GM21717 (cell line): ENCODE measurements at regions not wholly inside any gene's neighbourhood (a gene's known extent, or its start where the extent isn't known, plus 50 kb on each side); places are given as distances from the start of the nearest gene placed in this dataset.

ENCODE experiments used
- ATAC-seq: cut with Tn5 transposase; IDR thresholded peaks from one replicate; pipeline ENCODE4 v1.9.1; 2021; ENCODE audit warnings: mild to moderate bottlenecking, moderate library complexity; ENCODE audit not compliant: unreplicated experiment

- no peak for ATAC-seq
Observed at GRCh38 chr2:42926434-42927333, 134.3 kb upstream of the HAAO start.

GRCh38 chr2:42925742-42926433 lies 133.5 kb upstream of the HAAO start:
- no peak for ATAC-seq

GRCh38 chr2:42924418-42924886 lies 132.1 kb upstream of the HAAO start:
- ATAC-seq = no peak

GRCh38 chr2:42923580-42924417 lies 131.4 kb upstream of the HAAO start:
- ATAC-seq = no peak

GRCh38 chr2:42922790-42923579 lies 130.6 kb upstream of the HAAO start:
- ATAC-seq = no peak

- ATAC-seq = no peak
Observed at GRCh38 chr2:42922293-42922692, 129.9 kb upstream of the HAAO start.

GRCh38 chr2:42921721-42922120 lies 129.3 kb upstream of the HAAO start:
- ATAC-seq = no peak

- no peak for ATAC-seq
Observed at GRCh38 chr2:42921147-42921520, 128.8 kb upstream of the HAAO start.

GRCh38 chr2:42920446-42921146 lies 128.2 kb upstream of the HAAO start:
- no peak for ATAC-seq

GRCh38 chr2:42918671-42919318 lies 126.4 kb upstream of the HAAO start:
- no peak for ATAC-seq

- ATAC-seq = no peak
Observed at GRCh38 chr2:42918041-42918440, 125.7 kb upstream of the HAAO start.

GRCh38 chr2:42917425-42917927 lies 125.1 kb upstream of the HAAO start:
- ATAC-seq = no peak

GRCh38 chr2:42916324-42916723 lies 123.9 kb upstream of the HAAO start:
- no peak for ATAC-seq

GRCh38 chr2:42914860-42915259 lies 122.5 kb upstream of the HAAO start:
- ATAC-seq = no peak

GRCh38 chr2:42914314-42914713 lies 121.9 kb upstream of the HAAO start:
- ATAC-seq = no peak

GRCh38 chr2:42913280-42913878 lies 121.0 kb upstream of the HAAO start:
- ATAC-seq = no peak

GRCh38 chr2:42910645-42911405 lies 118.4 kb upstream of the HAAO start:
- ATAC-seq = no peak

- no peak for ATAC-seq
Observed at GRCh38 chr2:42909966-42910365, 117.6 kb upstream of the HAAO start.
